ENCODE measurements at regions not wholly inside any gene's neighbourhood (a gene's known extent, or its start where the extent isn't known, plus 50 kb on each side); places are given as distances from the start of the nearest gene placed in this dataset.

- H3K4me1 ChIP-seq (ENCODE audit: control insufficient read depth, extremely low read depth, insufficient read depth, low read length) = peaks cover 10% of the 10 kb centered on the region
- TF ChIP-seq EZH2 (IDR thresholded peaks at IDR 0.05; ENCODE audit: low read length) (no peak), CTCF (optimal IDR thresholded peaks at IDR 0.05 in 1 of 3, IDR thresholded peaks at IDR 0.05 in 1 of 3, conservative IDR thresholded peaks at IDR 0.05 in 1 of 3; ENCODE audit: extremely low read depth in 1 of 3, insufficient read depth in 2 of 3, low read length in 3 of 3) (no peak)
- no peak overlapping the region for H2AFZ ChIP-seq (ENCODE audit: control insufficient read depth, low read length)
- H3K9me1 ChIP-seq (ENCODE audit: control insufficient read depth, extremely low read depth, insufficient read depth, low read length) = no peaks in the 10 kb centered on the region
- FAIRE-seq (no peak), DNase-seq (ENCODE audit: low read depth, low spot score) (no peak)
- no peak overlapping the region for H3K4me2 ChIP-seq (ENCODE audit: control insufficient read depth, extremely low read depth, insufficient read depth, low read depth, low read length)
- no peaks in the 10 kb centered on the region for H3K79me2 ChIP-seq (ENCODE audit: control insufficient read depth, insufficient read depth, low read length)
- no peak overlapping the region for H3K9ac ChIP-seq (ENCODE audit: control insufficient read depth, extremely low read depth, insufficient read depth, low read length)
- H3K9me3 ChIP-seq (ENCODE audit: control insufficient read depth, low read depth, low read length) = no peaks in the 10 kb centered on the region
- H4K20me1 ChIP-seq (ENCODE audit: control insufficient read depth, extremely low read depth, insufficient read depth, low read length) = no peaks in the 10 kb centered on the region
- no peak overlapping the region for H3K27ac ChIP-seq (ENCODE audit: control insufficient read depth, insufficient read depth, low read length)
- no peaks in the 10 kb centered on the region for H3K36me3 ChIP-seq (ENCODE audit: control insufficient read depth in 2 of 2, extremely low read depth in 1 of 2, insufficient read depth in 2 of 2, low read length in 2 of 2)
- no peak overlapping the region for H3K4me3 ChIP-seq (ENCODE audit: control insufficient read depth in 2 of 3, extremely low read depth in 1 of 3, insufficient read depth in 2 of 3, low read depth in 1 of 3, low read length in 3 of 3)
- dilution Hi-C loops (cut with MboI; ENCODE audit: extremely low pct_ligation_motif_present, low sequenced_read_pairs) = no loop called here
- no peaks in the 10 kb centered on the region for H3K27me3 ChIP-seq (ENCODE audit: control insufficient read depth, extremely low read depth, insufficient read depth, low read length)
Measured at GRCh38 chr13:109669234-109669612, 117.2 kb downstream of the IRS2 start.

GRCh38 chr13:109668433-109669233, 117.8 kb downstream of the IRS2 start:
- dilution Hi-C loops (cut with MboI; ENCODE audit: extremely low pct_ligation_motif_present, low sequenced_read_pairs) = no loop called here
- Histone ChIP-seq H3K4me1 (ENCODE audit: control insufficient read depth, extremely low read depth, insufficient read depth, low read length) (peaks cover 10% of the 10 kb centered on the region), H2AFZ (ENCODE audit: control insufficient read depth, low read length) (no peak overlapping the region), H3K9me1 (ENCODE audit: control insufficient read depth, extremely low read depth, insufficient read depth, low read length) (no peaks in the 10 kb centered on the region), H3K36me3 (ENCODE audit: control insufficient read depth in 2 of 2, extremely low read depth in 1 of 2, insufficient read depth in 2 of 2, low read length in 2 of 2) (no peaks in the 10 kb centered on the region), H3K27me3 (ENCODE audit: control insufficient read depth, extremely low read depth, insufficient read depth, low read length) (no peaks in the 10 kb centered on the region), H3K27ac (ENCODE audit: control insufficient read depth, insufficient read depth, low read length) (no peak overlapping the region), H3K9ac (ENCODE audit: control insufficient read depth, extremely low read depth, insufficient read depth, low read length) (no peak overlapping the region), H3K4me3 (ENCODE audit: control insufficient read depth in 2 of 3, extremely low read depth in 1 of 3, insufficient read depth in 2 of 3, low read depth in 1 of 3, low read length in 3 of 3) (no peak overlapping the region), H3K4me2 (ENCODE audit: control insufficient read depth, extremely low read depth, insufficient read depth, low read depth, low read length) (no peak overlapping the region), H3K79me2 (ENCODE audit: control insufficient read depth, insufficient read depth, low read length) (no peaks in the 10 kb centered on the region), H4K20me1 (ENCODE audit: control insufficient read depth, extremely low read depth, insufficient read depth, low read length) (no peaks in the 10 kb centered on the region), H3K9me3 (ENCODE audit: control insufficient read depth, low read depth, low read length) (no peaks in the 10 kb centered on the region)
- no peak for DNase-seq (ENCODE audit: low read depth, low spot score)
- TF ChIP-seq EZH2 (IDR thresholded peaks at IDR 0.05; ENCODE audit: low read length) (no peak), CTCF (optimal IDR thresholded peaks at IDR 0.05 in 1 of 3, IDR thresholded peaks at IDR 0.05 in 1 of 3, conservative IDR thresholded peaks at IDR 0.05 in 1 of 3; ENCODE audit: extremely low read depth in 1 of 3, insufficient read depth in 2 of 3, low read length in 3 of 3) (no peak)
- no peak for FAIRE-seq
